KMS-11 (cell line): ENCODE measurements at regions not wholly inside any gene's neighbourhood (a gene's known extent, or its start where the extent isn't known, plus 50 kb on each side); places are given as distances from the start of the nearest gene placed in this dataset.
"Not testable (repeated sequence)": the region's sequence is repeated elsewhere in the genome, so short reads cannot be mapped to it uniquely, and the experiment has no call there.

Experiments
- H2AFZ ChIP-seq: fragments of 200-600 bp; sonication (generic); 2 replicates; pipeline ENCODE4 v1.6.1; 2016; ENCODE audit warnings: antibody characterized with exemption, mixed run types, low read depth
- H3K27ac ChIP-seq: fragments of 200-600 bp; sonication (generic); 2 replicates; pipeline ENCODE4 v1.6.1; 2016; ENCODE audit warnings: mild to moderate bottlenecking, mixed run types
- H3K27me3 ChIP-seq: fragments of 200-600 bp; sonication (generic); 2 replicates; pipeline ENCODE4 v1.6.1; 2017; ENCODE audit warnings: mild to moderate bottlenecking, low read depth, mixed run types, moderate library complexity; ENCODE audit not compliant: insufficient read depth
- H3K36me3 ChIP-seq: fragments of 200-600 bp; sonication (generic); 2 replicates; pipeline ENCODE4 v1.6.1; 2017; ENCODE audit warnings: mild to moderate bottlenecking, mixed run types; ENCODE audit not compliant: insufficient read depth
- H3K4me1 ChIP-seq: fragments of 200-600 bp; sonication (generic); 2 replicates; pipeline ENCODE4 v1.6.1; 2016; ENCODE audit warnings: mild to moderate bottlenecking, low read depth, mixed run types; ENCODE audit not compliant: poor library complexity, severe bottlenecking
- H3K4me2 ChIP-seq: fragments of 200-600 bp; sonication (generic); 2 replicates; pipeline ENCODE4 v1.7.0; 2016; ENCODE audit warnings: mild to moderate bottlenecking, mixed run types
- H3K4me3 ChIP-seq: fragments of 200-600 bp; sonication (generic); IDR thresholded peaks from 2 replicates; pipeline ENCODE4 v1.6.1; 2017; ENCODE audit warnings: low read depth, low read length, mixed read lengths; ENCODE audit not compliant: insufficient read depth
- H3K79me2 ChIP-seq: fragments of 200-600 bp; sonication (generic); 2 replicates; pipeline ENCODE4 v1.6.1; 2016; ENCODE audit warnings: low read depth, mixed run types; ENCODE audit not compliant: insufficient read depth
- H3K9ac ChIP-seq: fragments of 200-600 bp; sonication (generic); 2 replicates; pipeline ENCODE4 v1.6.1; 2016; ENCODE audit warnings: mild to moderate bottlenecking, mixed run types
- H4K20me1 ChIP-seq: fragments of 200-600 bp; sonication (generic); 2 replicates; pipeline ENCODE4 v1.6.1; 2016; ENCODE audit warnings: mild to moderate bottlenecking, mixed run types; ENCODE audit not compliant: insufficient read depth
- TF ChIP-seq, protein P1 (sequence below): fragments of 200-600 bp; sonication (generic); conservative IDR thresholded peaks from 2 replicates; pipeline ENCODE4 v1.6.1; 2017; ENCODE audit warnings: low read depth, mild to moderate bottlenecking, antibody characterized with exemption, low read length, moderate library complexity, mixed read lengths

DNA sequence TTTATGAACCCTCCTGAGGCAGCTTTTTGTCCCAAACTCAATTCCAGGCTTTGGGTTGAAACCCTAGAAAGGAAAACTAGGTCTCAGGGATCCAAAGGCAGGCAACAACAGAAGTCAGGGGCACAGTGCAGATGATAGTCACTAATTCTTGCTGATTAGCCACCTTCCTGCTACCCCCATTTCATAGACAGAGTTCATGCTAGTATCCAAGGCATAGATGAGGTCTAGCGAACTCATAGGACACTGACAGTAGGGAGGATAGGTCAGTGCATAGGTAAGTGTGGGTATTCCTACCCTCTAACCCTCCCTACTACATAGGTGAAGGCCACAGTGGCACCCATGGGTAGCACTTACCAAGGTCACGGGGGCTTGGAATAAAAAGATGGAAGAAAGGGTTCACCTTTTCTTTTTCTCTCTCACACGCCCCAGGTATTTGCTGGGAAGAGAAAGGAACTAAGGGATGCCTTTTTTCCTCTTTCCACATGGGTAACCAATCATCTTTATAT is 86.2 kb downstream of the SLC25A46 start:
- H3K9ac ChIP-seq: no peak overlapping the region
- no peaks in the 10 kb centered on the region for H3K79me2 ChIP-seq
- TF ChIP-seq, protein P1, sequence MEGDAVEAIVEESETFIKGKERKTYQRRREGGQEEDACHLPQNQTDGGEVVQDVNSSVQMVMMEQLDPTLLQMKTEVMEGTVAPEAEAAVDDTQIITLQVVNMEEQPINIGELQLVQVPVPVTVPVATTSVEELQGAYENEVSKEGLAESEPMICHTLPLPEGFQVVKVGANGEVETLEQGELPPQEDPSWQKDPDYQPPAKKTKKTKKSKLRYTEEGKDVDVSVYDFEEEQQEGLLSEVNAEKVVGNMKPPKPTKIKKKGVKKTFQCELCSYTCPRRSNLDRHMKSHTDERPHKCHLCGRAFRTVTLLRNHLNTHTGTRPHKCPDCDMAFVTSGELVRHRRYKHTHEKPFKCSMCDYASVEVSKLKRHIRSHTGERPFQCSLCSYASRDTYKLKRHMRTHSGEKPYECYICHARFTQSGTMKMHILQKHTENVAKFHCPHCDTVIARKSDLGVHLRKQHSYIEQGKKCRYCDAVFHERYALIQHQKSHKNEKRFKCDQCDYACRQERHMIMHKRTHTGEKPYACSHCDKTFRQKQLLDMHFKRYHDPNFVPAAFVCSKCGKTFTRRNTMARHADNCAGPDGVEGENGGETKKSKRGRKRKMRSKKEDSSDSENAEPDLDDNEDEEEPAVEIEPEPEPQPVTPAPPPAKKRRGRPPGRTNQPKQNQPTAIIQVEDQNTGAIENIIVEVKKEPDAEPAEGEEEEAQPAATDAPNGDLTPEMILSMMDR: no peak
- no peaks in the 10 kb centered on the region for H3K36me3 ChIP-seq
- H3K4me2 ChIP-seq: no peak overlapping the region
- H2AFZ ChIP-seq: no peak overlapping the region
- no peaks in the 10 kb centered on the region for H3K4me1 ChIP-seq
- no peak overlapping the region for H3K4me3 ChIP-seq
- no peaks in the 10 kb centered on the region for H4K20me1 ChIP-seq
- H3K27me3 ChIP-seq: no peaks in the 10 kb centered on the region
- H3K27ac ChIP-seq: no peak overlapping the region

GRCh38 chr5:110832683-110833082 is 93.9 kb downstream of the SLC25A46 start:
- Histone ChIP-seq H3K27ac (no peak overlapping the region), H3K4me1 (no peaks in the 10 kb centered on the region), H3K9ac (no peak overlapping the region), H3K4me3 (no peak overlapping the region), H3K36me3 (no peaks in the 10 kb centered on the region), H4K20me1 (no peaks in the 10 kb centered on the region), H2AFZ (no peak overlapping the region), H3K4me2 (no peak overlapping the region), H3K27me3 (no peaks in the 10 kb centered on the region), H3K79me2 (no peaks in the 10 kb centered on the region)
- TF ChIP-seq, protein P1: no peak

- H4K20me1 ChIP-seq, H3K79me2 ChIP-seq, H3K27me3 ChIP-seq, H3K4me3 ChIP-seq, H3K4me2 ChIP-seq, H3K27ac ChIP-seq, H2AFZ ChIP-seq, H3K9ac ChIP-seq, H3K4me1 ChIP-seq, H3K36me3 ChIP-seq: not testable (repeated sequence)
Measured at GRCh38 chr5:110834933-110835332, 96.1 kb downstream of the SLC25A46 start.

DNA sequence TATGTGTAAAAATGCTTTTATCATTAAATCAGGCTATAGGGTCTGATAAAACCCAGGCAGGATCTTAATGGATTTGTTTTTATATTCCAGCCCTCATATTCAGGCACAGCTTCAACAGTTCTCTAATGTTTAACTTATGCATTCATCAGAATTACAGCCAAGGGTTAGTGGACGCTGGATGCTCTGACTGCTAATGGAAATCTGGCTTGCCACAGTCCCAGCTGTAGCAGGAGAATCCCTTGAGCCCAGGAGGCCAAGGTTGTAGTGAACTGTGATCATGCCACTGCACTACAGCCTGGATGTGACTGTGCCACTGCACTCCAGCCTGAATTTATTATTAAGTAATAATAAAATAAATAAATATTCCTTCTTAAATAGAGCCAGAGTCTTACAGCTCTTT is 98.0 kb downstream of the SLC25A46 start:
- no peak overlapping the region for H3K4me2 ChIP-seq
- TF ChIP-seq, protein P1: no peak
- H3K79me2 ChIP-seq: no peaks in the 10 kb centered on the region
- no peak overlapping the region for H2AFZ ChIP-seq
- no peak overlapping the region for H3K4me3 ChIP-seq
- no peak overlapping the region for H3K9ac ChIP-seq
- H3K36me3 ChIP-seq: no peaks in the 10 kb centered on the region
- no peaks in the 10 kb centered on the region for H3K27me3 ChIP-seq
- H3K4me1 ChIP-seq: no peaks in the 10 kb centered on the region
- no peaks in the 10 kb centered on the region for H4K20me1 ChIP-seq
- H3K27ac ChIP-seq: no peak overlapping the region

DNA sequence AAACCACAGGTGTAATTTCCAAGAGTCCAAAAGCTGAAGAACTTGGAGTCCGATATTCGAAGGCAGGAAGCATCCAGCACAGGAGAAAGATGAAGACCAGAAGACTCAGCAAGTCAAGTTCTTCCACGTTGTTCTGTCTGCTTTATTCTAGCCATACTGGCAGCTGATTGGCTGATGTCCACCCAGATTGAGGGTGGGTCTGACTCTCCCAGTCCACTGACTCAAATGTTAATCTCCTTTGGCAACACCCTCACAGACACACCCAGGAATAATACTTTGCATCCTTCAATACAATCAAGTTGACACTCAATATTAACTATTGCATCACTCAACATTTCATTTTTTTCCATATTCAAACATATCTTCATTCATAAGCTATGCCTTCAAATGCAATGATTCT is 99.5 kb downstream of the SLC25A46 start:
- not testable (repeated sequence) for H3K27ac ChIP-seq, H3K4me2 ChIP-seq, H3K79me2 ChIP-seq, H3K36me3 ChIP-seq, H2AFZ ChIP-seq, H3K4me3 ChIP-seq, H3K27me3 ChIP-seq, H3K4me1 ChIP-seq, H3K9ac ChIP-seq, H4K20me1 ChIP-seq
